ENCODE measurements at regions not wholly inside any gene's neighbourhood (a gene's known extent, or its start where the extent isn't known, plus 50 kb on each side); places are given as distances from the start of the nearest gene placed in this dataset.

DNA sequence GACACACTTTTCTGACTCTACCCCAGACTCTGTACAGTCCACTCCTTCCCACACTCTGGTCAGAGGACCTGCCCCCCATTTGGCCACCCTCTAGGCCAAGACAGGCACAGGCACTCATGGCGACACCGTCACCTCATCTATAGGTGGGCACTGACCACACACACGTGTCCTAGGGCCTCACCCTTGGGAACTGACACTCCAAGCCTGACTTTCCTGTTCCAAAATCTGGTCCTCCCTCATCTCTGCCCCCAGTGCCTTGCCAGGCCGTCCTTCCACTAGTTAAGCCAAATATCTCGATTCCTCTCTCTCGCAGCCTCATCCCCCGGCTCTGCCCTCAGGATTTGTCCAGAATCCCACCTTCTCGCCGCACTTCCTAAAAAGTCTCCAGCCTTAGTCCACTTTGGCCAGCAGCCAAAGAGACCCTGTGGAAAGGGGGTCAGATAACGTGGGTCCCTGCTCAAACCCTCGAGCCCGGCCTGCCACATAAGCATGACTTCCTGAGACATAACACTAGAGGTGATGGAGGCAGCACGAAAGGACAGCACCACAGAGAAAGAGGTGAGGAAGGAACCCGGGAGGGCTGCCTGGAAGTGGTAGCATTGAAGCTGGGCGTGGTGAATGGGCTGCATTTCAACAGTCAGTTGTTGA is 105.8 kb upstream of the OTOS start:
- no peaks in the 10 kb centered on the region for H3K36me3 ChIP-seq
- H3K9me3 ChIP-seq: no peaks in the 10 kb centered on the region
- peak; percentile 75 for DNase-seq (ENCODE audit: extremely low spot score)
- H3K27me3 ChIP-seq: peaks cover 0 to 48% (median 0%) of the 10 kb centered on the region in 4 donors
- H3K4me3 ChIP-seq: no peak overlapping the region
- WGBS: 91% methylated on average over 15 of the region's 15 CpGs
- intact Hi-C loops (cut with DNase I): no loop called here
- H3K27ac ChIP-seq (replicated peaks in 1 of 4): no peak overlapping the region
- TF ChIP-seq POLR2A (IDR thresholded peaks at IDR 0.05; ENCODE audit: low read depth) (no peak), POLR2AphosphoS5 (IDR thresholded peaks at IDR 0.05) (no peak), EP300 (IDR thresholded peaks at IDR 0.05) (no peak)
- TF ChIP-seq, protein P1, sequence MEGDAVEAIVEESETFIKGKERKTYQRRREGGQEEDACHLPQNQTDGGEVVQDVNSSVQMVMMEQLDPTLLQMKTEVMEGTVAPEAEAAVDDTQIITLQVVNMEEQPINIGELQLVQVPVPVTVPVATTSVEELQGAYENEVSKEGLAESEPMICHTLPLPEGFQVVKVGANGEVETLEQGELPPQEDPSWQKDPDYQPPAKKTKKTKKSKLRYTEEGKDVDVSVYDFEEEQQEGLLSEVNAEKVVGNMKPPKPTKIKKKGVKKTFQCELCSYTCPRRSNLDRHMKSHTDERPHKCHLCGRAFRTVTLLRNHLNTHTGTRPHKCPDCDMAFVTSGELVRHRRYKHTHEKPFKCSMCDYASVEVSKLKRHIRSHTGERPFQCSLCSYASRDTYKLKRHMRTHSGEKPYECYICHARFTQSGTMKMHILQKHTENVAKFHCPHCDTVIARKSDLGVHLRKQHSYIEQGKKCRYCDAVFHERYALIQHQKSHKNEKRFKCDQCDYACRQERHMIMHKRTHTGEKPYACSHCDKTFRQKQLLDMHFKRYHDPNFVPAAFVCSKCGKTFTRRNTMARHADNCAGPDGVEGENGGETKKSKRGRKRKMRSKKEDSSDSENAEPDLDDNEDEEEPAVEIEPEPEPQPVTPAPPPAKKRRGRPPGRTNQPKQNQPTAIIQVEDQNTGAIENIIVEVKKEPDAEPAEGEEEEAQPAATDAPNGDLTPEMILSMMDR (IDR thresholded peaks at IDR 0.05): no peak
- peaks cover 19 to 29% (median 22%) of the 10 kb centered on the region in 4 donors for H3K4me1 ChIP-seq

DNA sequence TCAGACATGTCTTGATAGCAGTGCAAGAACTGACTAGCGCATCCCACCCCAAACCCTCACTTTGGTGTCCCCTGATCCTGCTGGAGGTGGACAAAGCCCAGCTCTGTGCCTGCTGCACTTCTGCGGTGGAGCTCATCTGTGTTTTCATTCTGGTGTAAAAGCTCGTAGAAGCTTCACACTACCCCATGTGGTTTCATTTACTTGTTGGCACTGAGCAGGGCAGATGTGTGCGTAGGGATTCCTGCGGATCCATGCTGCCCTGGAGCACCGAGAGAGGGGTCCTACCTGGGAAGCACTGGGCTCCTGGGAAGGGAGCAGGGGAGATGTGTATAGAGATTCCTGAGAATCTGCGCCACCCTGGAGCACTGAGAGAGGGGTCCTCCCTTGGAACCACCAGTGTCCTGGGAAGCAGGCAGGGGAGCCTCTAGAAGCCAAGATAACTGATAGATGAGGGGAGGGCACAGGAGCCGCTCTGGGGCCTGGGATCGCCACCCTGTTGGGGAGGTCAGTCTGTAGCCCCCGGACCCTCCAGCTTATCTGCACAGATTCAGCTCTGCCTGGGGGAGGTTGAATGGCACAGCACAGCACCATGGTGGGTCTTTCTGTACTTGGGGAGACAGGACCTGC is 106.9 kb upstream of the OTOS start:
- H3K27ac ChIP-seq (replicated peaks in 1 of 4): no peak overlapping the region
- peaks cover 29 to 39% (median 30%) of the 10 kb centered on the region in 4 donors for H3K4me1 ChIP-seq
- no peaks in the 10 kb centered on the region for H3K36me3 ChIP-seq
- WGBS: 92% methylated on average over 10 of the region's 10 CpGs
- TF ChIP-seq POLR2AphosphoS5 (IDR thresholded peaks at IDR 0.05): no peak
- TF ChIP-seq POLR2A (IDR thresholded peaks at IDR 0.05; ENCODE audit: low read depth): no peak
- no peak overlapping the region for H3K4me3 ChIP-seq
- H3K27me3 ChIP-seq: peaks cover 0 to 48% (median 0%) of the 10 kb centered on the region in 4 donors
- intact Hi-C loops (cut with DNase I): no loop called here
- DNase-seq (ENCODE audit: extremely low spot score): peak; percentile 64
- no peaks in the 10 kb centered on the region for H3K9me3 ChIP-seq

DNA sequence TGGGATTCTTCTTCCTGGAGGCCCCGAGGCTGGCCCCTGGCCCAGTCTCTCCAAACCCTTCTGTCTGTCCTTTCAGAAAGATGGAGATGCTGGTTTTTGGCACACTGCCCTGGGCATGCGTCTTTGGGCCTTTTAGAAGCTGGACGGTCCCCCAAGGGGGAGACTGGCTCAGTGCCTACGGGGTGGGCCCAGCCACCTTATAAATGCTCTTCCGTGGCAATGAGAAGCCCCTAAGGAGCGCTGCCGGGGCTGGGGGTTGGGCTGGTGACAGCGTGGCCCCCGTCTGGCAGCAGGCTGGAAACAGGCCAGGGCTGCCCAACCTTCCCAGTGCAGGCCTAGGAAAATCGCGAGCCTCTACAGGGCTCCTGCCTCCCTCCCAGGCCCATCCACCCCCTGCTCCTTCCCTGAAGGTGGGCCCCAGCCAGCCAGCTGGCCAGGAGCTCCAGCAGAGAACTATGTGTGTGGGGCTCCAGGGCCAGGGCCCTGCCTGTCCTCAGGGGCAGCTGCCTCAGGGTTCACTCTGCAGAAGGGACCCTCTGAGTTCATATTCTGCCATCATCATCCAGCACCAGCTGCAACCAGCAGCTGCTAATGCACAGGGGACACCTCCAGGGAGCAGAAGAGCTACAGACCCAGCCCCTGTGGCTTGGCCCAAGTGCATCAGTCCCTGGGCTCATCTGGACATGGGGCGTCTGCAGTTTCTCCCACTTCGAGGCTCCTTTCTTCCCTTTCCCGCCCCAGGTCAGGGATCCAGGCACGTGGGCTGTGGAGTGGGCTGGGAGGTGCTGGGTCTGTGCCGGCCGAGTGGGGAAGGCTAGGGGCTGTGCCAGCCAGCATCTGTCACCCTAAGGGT is 107.6 kb upstream of the OTOS start:
- peaks cover 30 to 39% (median 30%) of the 10 kb centered on the region in 4 donors for H3K4me1 ChIP-seq
- TF ChIP-seq EP300 (IDR thresholded peaks at IDR 0.05) (no peak), POLR2A (IDR thresholded peaks at IDR 0.05; ENCODE audit: low read depth) (no peak), POLR2AphosphoS5 (IDR thresholded peaks at IDR 0.05) (no peak)
- TF ChIP-seq, protein P1 (IDR thresholded peaks at IDR 0.05): no peak
- no peak overlapping the region for H3K4me3 ChIP-seq
- H3K36me3 ChIP-seq: no peaks in the 10 kb centered on the region
- peaks cover 0 to 48% (median 0%) of the 10 kb centered on the region in 4 donors for H3K27me3 ChIP-seq
- WGBS: 80% methylated on average over 4 of the region's 17 CpGs
- H3K9me3 ChIP-seq: no peaks in the 10 kb centered on the region
- DNase-seq (ENCODE audit: extremely low spot score): no peak
- intact Hi-C loops (cut with DNase I): no loop called here
- no peak overlapping the region for H3K27ac ChIP-seq (replicated peaks in 1 of 4)

DNA sequence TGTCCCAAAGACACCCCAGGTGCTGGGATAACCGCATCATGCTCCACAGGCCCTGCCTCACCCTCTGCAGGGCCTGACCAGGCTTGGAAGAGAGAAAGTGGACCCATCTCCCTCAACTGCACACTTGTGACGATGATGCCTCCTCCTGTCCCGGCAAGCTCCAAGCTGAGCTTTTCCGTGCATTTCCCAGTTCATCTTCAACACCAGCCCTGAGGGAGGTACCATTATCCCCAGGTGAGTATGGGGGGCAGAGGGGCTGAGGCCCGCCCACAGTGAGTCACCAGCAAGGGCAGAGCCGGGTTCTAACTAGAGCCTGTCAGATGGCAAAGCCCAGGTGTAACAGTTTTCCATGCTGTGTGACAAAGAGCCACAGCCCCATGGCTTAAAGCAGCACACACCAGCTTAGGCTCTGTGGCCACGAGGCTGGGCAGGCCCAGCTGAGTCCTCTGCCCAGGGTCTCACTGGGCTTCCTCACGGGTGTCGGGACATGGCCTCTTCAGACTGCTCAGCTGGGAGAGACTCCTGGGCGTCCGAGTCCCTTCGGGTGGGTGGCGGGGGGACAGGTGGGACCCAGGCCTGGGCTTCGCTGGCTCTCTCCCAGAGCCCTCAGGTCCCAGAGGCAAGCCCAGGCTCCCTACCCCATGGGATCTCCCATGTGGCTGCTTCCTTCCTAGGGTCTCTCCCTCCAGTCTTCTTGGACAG is 108.4 kb upstream of the OTOS start:
- peak overlapping the region in 2 of 4 donors; percentile 23 to 81 for H3K27ac ChIP-seq (replicated peaks in 1 of 4)
- 80% methylated on average over 12 of the region's 14 CpGs for WGBS
- peaks cover 0 to 48% (median 0%) of the 10 kb centered on the region in 4 donors for H3K27me3 ChIP-seq
- DNase-seq (ENCODE audit: extremely low spot score): peak; percentile 83
- no peak overlapping the region for H3K4me3 ChIP-seq
- H3K9me3 ChIP-seq: no peaks in the 10 kb centered on the region
- H3K36me3 ChIP-seq: no peaks in the 10 kb centered on the region
- intact Hi-C loops (cut with DNase I): no loop called here
- peaks cover 30 to 39% (median 30%) of the 10 kb centered on the region in 4 donors for H3K4me1 ChIP-seq
- TF ChIP-seq EP300 (IDR thresholded peaks at IDR 0.05) (no peak), POLR2A (IDR thresholded peaks at IDR 0.05; ENCODE audit: low read depth) (no peak), POLR2AphosphoS5 (IDR thresholded peaks at IDR 0.05) (no peak)
- TF ChIP-seq, protein P1 (IDR thresholded peaks at IDR 0.05): no peak
